OCI-LY7 (cell line): ENCODE measurements at regions not wholly inside any gene's neighbourhood (a gene's known extent, or its start where the extent isn't known, plus 50 kb on each side); places are given as distances from the start of the nearest gene placed in this dataset.

ENCODE experiments used
- BruUV-seq: library from RNA; stranded (reverse); fragments of 400-500 nt; replicated peaks from 2 replicates; lab custom pipeline; 2021; lab: Mats Ljungman, UMichigan
- CTCF ChIA-PET: fragments of 300-600 bp; sonication (Branson Sonifier 250); formaldehyde crosslinking; loops from one replicate; lab custom pipeline; 2022; ENCODE audit warnings: antibody characterized with exemption; ENCODE audit not compliant: unreplicated experiment; lab: Charles Lee
- POLR2A ChIA-PET: fragments of 300-600 bp; sonication (Branson Sonifier 250); formaldehyde crosslinking; loops from one replicate; lab custom pipeline; 2022; ENCODE audit warnings: antibody characterized with exemption; lab: Charles Lee
- DNase-seq: peaks from one replicate; pipeline ENCODE4 v3.0.0-alpha.2; 2015; ENCODE audit warnings: low spot score
- H2AFZ ChIP-seq: fragments of 200-600 bp; sonication (generic), shearing (Covaris generic); 2 replicates; pipeline ENCODE4 v1.6.1; 2014; ENCODE audit warnings: mild to moderate bottlenecking, antibody characterized with exemption, low read length, moderate library complexity
- H3K27ac ChIP-seq: fragments of 200-600 bp; sonication (generic); 2 replicates; pipeline ENCODE4 v1.5.1; 2014; ENCODE audit warnings: mixed run types, low read depth, mild to moderate bottlenecking, moderate library complexity, low read length, inconsistent platforms; ENCODE audit not compliant: poor library complexity, severe bottlenecking
- H3K36me3 ChIP-seq: fragments of 200-600 bp; sonication (generic); 2 replicates; pipeline ENCODE4 v1.6.1; 2014; ENCODE audit warnings: mild to moderate bottlenecking, antibody characterized with exemption, low read length, moderate library complexity, mixed read lengths; ENCODE audit not compliant: insufficient read depth
- H3K4me1 ChIP-seq: fragments of 200-600 bp; sonication (generic); 2 replicates; pipeline ENCODE4 v1.5.1; 2014; ENCODE audit warnings: mild to moderate bottlenecking, low read length; ENCODE audit not compliant: insufficient read depth, poor library complexity, severe bottlenecking
- H3K4me2 ChIP-seq: fragments of 200-600 bp; sonication (generic); 2 replicates; pipeline ENCODE4 v1.6.1; 2014; ENCODE audit warnings: mild to moderate bottlenecking, low read length
- H3K4me3 ChIP-seq: fragments of 200-600 bp; sonication (generic); 2 replicates; pipeline ENCODE4 v1.5.1; 2014; ENCODE audit warnings: mild to moderate bottlenecking, low read depth, low read length; ENCODE audit not compliant: poor library complexity, severe bottlenecking
- H3K79me2 ChIP-seq: fragments of 200-600 bp; sonication (generic); 2 replicates; pipeline ENCODE4 v1.6.1; 2016; ENCODE audit warnings: low read depth, mild to moderate bottlenecking, low read length, moderate library complexity, mixed read lengths; ENCODE audit not compliant: insufficient read depth
- H3K9me2 ChIP-seq: fragments of 200-600 bp; sonication (generic); 2 replicates; pipeline ENCODE4 v1.6.1; 2016; ENCODE audit warnings: mild to moderate bottlenecking, low read length, mixed read lengths; ENCODE audit not compliant: insufficient read depth
- H3K9me3 ChIP-seq: fragments of 200-600 bp; sonication (generic); 2 replicates; pipeline ENCODE4 v1.6.1; 2014; ENCODE audit warnings: mild to moderate bottlenecking, mixed run types, low read length, mixed read lengths
- H4K20me1 ChIP-seq: fragments of 200-600 bp; sonication (generic); 2 replicates; pipeline ENCODE4 v1.6.1; 2014; ENCODE audit warnings: mild to moderate bottlenecking, antibody characterized with exemption, low read length, moderate library complexity, mixed read lengths; ENCODE audit not compliant: insufficient read depth
- CTCF ChIP-seq: fragments of 200-600 bp; sonication (generic); conservative IDR thresholded peaks from 2 replicates; pipeline ENCODE4 v1.5.1; 2014; ENCODE audit warnings: mild to moderate bottlenecking, antibody characterized with exemption, low read length, moderate library complexity, mixed read lengths
- EZH2phosphoT487 ChIP-seq: fragments of 200-600 bp; sonication (generic); IDR thresholded peaks from 2 replicates; pipeline ENCODE4 v1.6.1; 2018; ENCODE audit warnings: low read depth, borderline replicate concordance, mild to moderate bottlenecking, mixed run types, antibody characterized with exemption, low read length, moderate library complexity, mixed read lengths
- intact Hi-C: fragments of 100-400 bp; cut with micrococcal nuclease; formaldehyde crosslinking; loops from one replicate; pipeline ENCODE4 v1.10.0; 2022; ENCODE audit not compliant: unreplicated experiment

DNA sequence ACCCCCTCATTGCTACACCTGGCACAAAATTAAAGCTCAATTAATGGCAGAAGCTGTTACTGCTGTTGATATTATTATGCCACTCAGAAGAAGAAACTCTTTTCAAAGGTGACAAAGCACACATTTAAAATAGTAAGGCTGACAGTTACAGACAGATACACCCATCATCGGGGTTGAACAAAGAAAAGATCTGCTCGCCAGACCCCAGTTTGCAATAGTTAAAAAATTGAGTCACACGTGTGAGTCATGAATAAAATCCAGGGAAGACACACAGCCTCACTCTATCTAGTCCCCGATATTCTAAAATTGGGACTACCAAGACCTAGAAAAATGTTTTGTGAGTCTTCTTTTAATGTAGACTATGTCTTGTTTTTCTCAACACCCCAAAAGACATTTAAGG is 330.0 kb upstream of the SOX9 start:
- no peak for DNase-seq
- H3K4me3 ChIP-seq = no peak overlapping the region
- H3K36me3 ChIP-seq = no peaks in the 10 kb centered on the region
- intact Hi-C loops = no loop called here
- no peak overlapping the region for H3K27ac ChIP-seq
- H3K4me2 ChIP-seq = no peak overlapping the region
- POLR2A ChIA-PET = interaction anchor here (0.7 kb wide), 1 partner anchor 867 kb away, joined by 3 read pairs; no protein-coding TSS in a partner anchor
- H2AFZ ChIP-seq = no peak overlapping the region
- TF ChIP-seq EZH2phosphoT487 = no peak
- TF ChIP-seq CTCF = no peak
- H3K79me2 ChIP-seq = no peaks in the 10 kb centered on the region
- no peaks in the 10 kb centered on the region for H3K9me3 ChIP-seq
- no peaks in the 10 kb centered on the region for H3K4me1 ChIP-seq
- BruUV-seq = no TSS peak
- CTCF ChIA-PET = no interaction called here
- no peaks in the 10 kb centered on the region for H4K20me1 ChIP-seq
- no peaks in the 10 kb centered on the region for H3K9me2 ChIP-seq

- intact Hi-C loops = no loop called here
- no peak overlapping the region for H3K4me2 ChIP-seq
These were observed 329.5 kb upstream of the SOX9 start for GRCh38 chr17:71791311-71791710.

More at GRCh38 chr17:71791311-71791710, 329.5 kb upstream of the SOX9 start:
- BruUV-seq = no TSS peak
- DNase-seq = no peak
- H3K4me3 ChIP-seq = no peak overlapping the region
- POLR2A ChIA-PET = interaction anchor here (0.6 to 0.7 kb wide), 2 partner anchors 355 to 867 kb away, joined by 3 read pairs; no protein-coding TSS in a partner anchor
- no peaks in the 10 kb centered on the region for H3K36me3 ChIP-seq
- H2AFZ ChIP-seq = no peak overlapping the region
- no peaks in the 10 kb centered on the region for H3K9me2 ChIP-seq
- no peaks in the 10 kb centered on the region for H4K20me1 ChIP-seq
- H3K9me3 ChIP-seq = no peaks in the 10 kb centered on the region
- H3K4me1 ChIP-seq = no peaks in the 10 kb centered on the region
- TF ChIP-seq EZH2phosphoT487 (no peak), CTCF (no peak)
- no peaks in the 10 kb centered on the region for H3K79me2 ChIP-seq
- CTCF ChIA-PET = no interaction called here
- H3K27ac ChIP-seq = no peak overlapping the region
